ENCODE measurements at regions not wholly inside any gene's neighbourhood (a gene's known extent, or its start where the extent isn't known, plus 50 kb on each side); places are given as distances from the start of the nearest gene placed in this dataset.

- no peaks in the 10 kb centered on the region for H3K27me3 ChIP-seq (ENCODE audit: low read length)
- H2AFZ ChIP-seq (ENCODE audit: low read depth, low read length, severe bottlenecking), result no peak overlapping the region
- H3K9me3 ChIP-seq (ENCODE audit: insufficient read depth, low read length), result no peaks in the 10 kb centered on the region
- H3K36me3 ChIP-seq (ENCODE audit: low read length), result no peaks in the 10 kb centered on the region
- no peak overlapping the region for H3K27ac ChIP-seq (ENCODE audit: low read depth, low read length)
- no peaks in the 10 kb centered on the region for H4K20me1 ChIP-seq (ENCODE audit: low read depth, low read length)
- H3K79me2 ChIP-seq (ENCODE audit: insufficient read depth, low read length), result no peaks in the 10 kb centered on the region
- H3F3A ChIP-seq (ENCODE audit: insufficient read depth), result no peaks in the 10 kb centered on the region
- H3K9ac ChIP-seq (ENCODE audit: low read length), result no peak overlapping the region
- TF ChIP-seq EZH2phosphoT487 (conservative IDR thresholded peaks at IDR 0.05; ENCODE audit: low read length) (no peak), CTCF (IDR thresholded peaks at IDR 0.05; ENCODE audit: insufficient read depth, low read length, poor library complexity, severe bottlenecking) (peak; percentile 79)
- H3K4me2 ChIP-seq (ENCODE audit: low read depth, low read length, poor library complexity, severe bottlenecking), result no peak overlapping the region
- no peak overlapping the region for H3K4me3 ChIP-seq (ENCODE audit: insufficient read depth, low read length, poor library complexity, severe bottlenecking)
- H3K9me2 ChIP-seq (replicated peaks; ENCODE audit: insufficient read depth, low read length), result no peaks in the 10 kb centered on the region
Observed at GRCh38 chr15:46312133-46312740, 677.4 kb downstream of the SQOR start.

- Histone ChIP-seq H3K9me2 (replicated peaks; ENCODE audit: insufficient read depth, low read length) (no peaks in the 10 kb centered on the region), H3K9me3 (ENCODE audit: insufficient read depth, low read length) (no peaks in the 10 kb centered on the region), H3K9ac (ENCODE audit: low read length) (no peak overlapping the region), H3F3A (ENCODE audit: insufficient read depth) (no peaks in the 10 kb centered on the region), H3K36me3 (ENCODE audit: low read length) (no peaks in the 10 kb centered on the region), H3K79me2 (ENCODE audit: insufficient read depth, low read length) (no peaks in the 10 kb centered on the region), H3K4me3 (ENCODE audit: insufficient read depth, low read length, poor library complexity, severe bottlenecking) (no peak overlapping the region), H2AFZ (ENCODE audit: low read depth, low read length, severe bottlenecking) (no peak overlapping the region), H3K4me2 (ENCODE audit: low read depth, low read length, poor library complexity, severe bottlenecking) (no peak overlapping the region), H4K20me1 (ENCODE audit: low read depth, low read length) (no peaks in the 10 kb centered on the region), H3K27ac (ENCODE audit: low read depth, low read length) (no peak overlapping the region), H3K27me3 (ENCODE audit: low read length) (no peaks in the 10 kb centered on the region)
- TF ChIP-seq CTCF (IDR thresholded peaks at IDR 0.05; ENCODE audit: insufficient read depth, low read length, poor library complexity, severe bottlenecking), result no peak
- no peak for TF ChIP-seq EZH2phosphoT487 (conservative IDR thresholded peaks at IDR 0.05; ENCODE audit: low read length)
Observed at GRCh38 chr15:46315434-46315833, 680.6 kb downstream of the SQOR start.

GRCh38 chr15:46316024-46316423 is 681.2 kb downstream of the SQOR start:
- H3K79me2 ChIP-seq (ENCODE audit: insufficient read depth, low read length), result no peaks in the 10 kb centered on the region
- H3K27me3 ChIP-seq (ENCODE audit: low read length), result no peaks in the 10 kb centered on the region
- H3K4me2 ChIP-seq (ENCODE audit: low read depth, low read length, poor library complexity, severe bottlenecking), result no peak overlapping the region
- H3K9me2 ChIP-seq (replicated peaks; ENCODE audit: insufficient read depth, low read length), result no peaks in the 10 kb centered on the region
- no peak overlapping the region for H3K27ac ChIP-seq (ENCODE audit: low read depth, low read length)
- no peaks in the 10 kb centered on the region for H3K36me3 ChIP-seq (ENCODE audit: low read length)
- no peaks in the 10 kb centered on the region for H3F3A ChIP-seq (ENCODE audit: insufficient read depth)
- H2AFZ ChIP-seq (ENCODE audit: low read depth, low read length, severe bottlenecking), result no peak overlapping the region
- no peak overlapping the region for H3K9ac ChIP-seq (ENCODE audit: low read length)
- H4K20me1 ChIP-seq (ENCODE audit: low read depth, low read length), result no peaks in the 10 kb centered on the region
- no peak for TF ChIP-seq CTCF (IDR thresholded peaks at IDR 0.05; ENCODE audit: insufficient read depth, low read length, poor library complexity, severe bottlenecking)
- no peak for TF ChIP-seq EZH2phosphoT487 (conservative IDR thresholded peaks at IDR 0.05; ENCODE audit: low read length)
- H3K9me3 ChIP-seq (ENCODE audit: insufficient read depth, low read length), result no peaks in the 10 kb centered on the region
- H3K4me3 ChIP-seq (ENCODE audit: insufficient read depth, low read length, poor library complexity, severe bottlenecking), result no peak overlapping the region

Data from SU-DHL-6 (cell line).